ENCODE measurements at regions not wholly inside any gene's neighbourhood (a gene's known extent, or its start where the extent isn't known, plus 50 kb on each side); places are given as distances from the start of the nearest gene placed in this dataset.

GRCh38 chr6:129777371-129777770, 67.4 kb upstream of the ARHGAP18 start:
- no peak for TF ChIP-seq POLR2A (IDR thresholded peaks at IDR 0.05)
- no peak for TF ChIP-seq CTCF (IDR thresholded peaks at IDR 0.05)
